SKM-1 (cell line): ENCODE measurements at regions not wholly inside any gene's neighbourhood (a gene's known extent, or its start where the extent isn't known, plus 50 kb on each side); places are given as distances from the start of the nearest gene placed in this dataset.
"Not testable (repeated sequence)": the region's sequence is repeated elsewhere in the genome, so short reads cannot be mapped to it uniquely, and the experiment has no call there.

Source experiments
- DNase-seq: peaks from one replicate; lab custom pipeline; 2025; ENCODE audit not compliant: unreplicated experiment; lab: John Stamatoyannopoulos, UW

DNA sequence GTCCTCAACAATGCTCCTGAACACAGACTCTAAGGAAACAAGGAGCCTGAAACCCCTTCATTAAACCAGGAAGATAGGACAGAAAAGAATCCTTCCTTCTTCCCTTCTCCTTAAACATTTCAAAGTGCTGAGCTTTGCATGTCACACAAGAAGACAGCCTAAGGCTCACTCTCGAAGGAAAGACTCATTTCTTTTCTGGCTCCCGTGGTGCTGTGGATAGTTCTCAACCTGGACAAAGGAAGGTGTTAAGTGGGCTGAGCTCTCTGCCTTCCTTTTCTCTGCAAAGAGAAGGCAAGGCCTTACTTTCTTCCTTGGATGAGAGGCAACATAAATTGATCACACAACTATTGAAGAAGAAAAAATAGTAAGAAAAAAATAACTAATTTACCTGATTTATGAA is 452.4 kb upstream of the DDI1 start:
- no peak for DNase-seq

DNA sequence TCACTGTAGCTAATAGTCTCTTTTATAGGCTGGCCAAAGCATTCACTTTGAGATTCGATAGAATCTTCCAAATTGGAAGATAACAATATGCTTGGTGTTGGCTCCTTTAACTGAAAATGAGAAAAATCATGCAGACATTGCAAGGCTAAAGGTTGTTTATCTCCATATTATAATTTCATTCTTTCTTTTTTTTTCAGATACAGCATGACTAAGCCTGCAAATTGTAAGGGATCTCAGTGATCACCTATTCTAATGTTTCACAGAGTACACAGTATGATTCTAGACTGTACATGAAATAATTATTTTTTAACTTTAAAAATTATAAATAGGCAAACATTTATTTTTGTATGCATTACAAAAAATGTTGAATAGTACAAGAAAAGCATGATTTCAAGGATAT is 451.7 kb upstream of the DDI1 start:
- no peak for DNase-seq

DNA sequence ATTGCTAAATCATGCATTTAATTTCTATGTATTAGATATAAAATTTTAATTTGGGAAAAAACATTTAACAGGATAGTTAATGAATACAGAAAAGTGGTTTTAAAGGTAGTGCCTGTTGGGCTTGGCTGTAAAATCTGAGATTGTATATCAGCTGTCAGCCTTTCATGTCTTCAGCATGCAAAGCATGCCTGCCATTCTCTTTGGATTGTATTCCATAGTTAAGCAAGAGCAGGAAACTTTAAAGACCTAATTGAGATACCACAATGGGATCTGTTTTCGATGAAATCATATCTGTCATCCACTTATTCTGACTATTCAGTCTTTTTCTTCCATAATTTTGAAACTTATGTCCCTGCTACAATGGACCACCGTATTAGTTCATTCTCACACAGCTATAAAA is 451.0 kb upstream of the DDI1 start:
- DNase-seq = no peak

DNA sequence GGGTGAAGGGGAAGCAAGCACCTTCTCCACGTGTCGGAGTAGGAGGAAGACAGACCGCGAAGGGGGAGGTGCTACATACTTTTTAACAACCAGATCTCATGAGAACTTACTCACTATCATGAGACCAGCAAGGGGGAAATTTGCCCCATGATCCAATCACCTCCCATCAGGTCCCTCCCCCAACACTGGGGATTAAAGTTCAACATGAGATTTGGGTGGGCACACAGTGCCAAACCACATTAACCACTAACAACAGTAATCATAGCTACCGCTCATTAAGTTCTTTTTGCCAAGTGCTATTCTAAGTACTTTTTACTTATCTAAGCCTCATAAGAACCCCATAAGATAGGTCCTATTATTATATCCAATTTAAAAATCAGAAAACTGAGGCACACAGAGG is 450.5 kb upstream of the DDI1 start:
- DNase-seq = no peak

DNA sequence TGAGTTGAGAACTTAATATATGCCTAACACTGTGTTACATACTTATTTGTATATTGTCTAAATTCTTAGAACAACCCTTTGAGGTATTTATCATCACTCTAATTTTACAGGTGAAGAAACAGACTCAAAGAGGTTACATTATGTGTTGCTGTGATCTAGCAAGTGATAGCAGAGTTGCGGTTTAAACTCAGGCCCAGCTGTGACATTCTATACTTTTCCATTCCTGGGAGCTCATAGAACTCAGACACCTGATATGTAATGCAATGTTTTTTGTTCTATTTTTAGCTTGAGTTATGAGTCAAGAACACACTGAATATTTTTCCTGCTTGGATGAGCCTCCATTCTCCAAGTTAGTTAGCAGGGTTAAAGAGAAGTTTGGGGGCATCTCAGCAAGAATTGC is 449.7 kb upstream of the DDI1 start:
- no peak for DNase-seq

DNA sequence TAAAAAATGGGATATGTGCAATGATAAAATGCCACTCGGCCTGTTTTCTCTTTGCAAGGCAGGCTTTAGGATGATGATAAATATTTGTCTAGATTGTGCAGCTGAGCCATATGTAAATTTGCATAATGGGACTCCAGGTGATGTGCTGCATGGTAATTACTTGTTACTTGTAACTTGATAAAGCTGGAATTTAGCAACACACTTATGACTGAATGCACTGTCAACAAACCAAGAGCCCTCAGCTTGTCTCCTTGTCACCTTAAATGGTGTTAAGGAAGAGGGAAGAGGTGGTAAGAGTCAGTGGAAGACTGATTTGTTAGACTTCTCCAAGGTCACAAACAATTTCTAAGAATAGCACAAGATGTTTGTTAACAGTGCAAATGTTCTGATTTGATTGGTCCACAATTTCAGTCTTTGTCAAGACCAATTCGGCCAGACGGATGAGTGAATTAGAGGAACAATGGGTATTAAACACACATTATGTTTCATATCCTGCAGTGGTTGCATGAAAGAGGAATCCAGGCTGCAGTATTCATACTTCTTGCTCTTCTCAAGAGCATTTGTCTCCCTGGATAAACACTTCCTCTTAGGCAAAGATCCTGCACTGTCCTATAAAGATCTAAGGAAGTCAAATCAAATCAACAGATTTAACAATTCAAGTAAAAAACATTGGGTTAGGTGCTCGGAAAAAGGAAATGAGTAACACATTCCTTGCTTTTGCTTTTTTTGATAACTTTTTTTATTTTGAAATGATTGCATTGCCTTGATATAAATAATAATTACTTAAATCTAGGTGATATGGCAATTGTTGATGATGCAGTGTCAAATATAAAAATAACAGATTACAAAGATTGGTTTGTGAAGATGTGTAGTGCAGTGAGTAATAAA is 448.3 kb upstream of the DDI1 start:
- DNase-seq = no peak

DNA sequence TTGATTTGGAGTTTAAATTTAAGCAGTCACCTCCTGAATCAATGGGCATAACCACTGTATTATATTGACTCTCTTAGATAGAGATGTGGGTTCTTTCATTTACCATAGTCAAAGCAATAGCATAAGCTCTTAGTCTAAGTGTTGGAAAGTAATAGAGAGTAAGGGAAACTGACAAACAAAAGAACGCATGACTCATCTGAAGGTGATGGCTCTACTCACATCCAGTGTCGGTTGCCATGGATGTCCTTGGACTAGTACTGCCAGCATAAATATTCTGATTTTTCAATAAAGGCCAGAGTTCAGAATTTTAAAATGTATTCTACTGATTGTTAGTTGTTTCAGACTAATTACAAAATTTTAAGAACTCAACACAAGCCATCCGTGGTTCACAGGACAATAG is 444.9 kb upstream of the DDI1 start:
- DNase-seq = no peak

DNA sequence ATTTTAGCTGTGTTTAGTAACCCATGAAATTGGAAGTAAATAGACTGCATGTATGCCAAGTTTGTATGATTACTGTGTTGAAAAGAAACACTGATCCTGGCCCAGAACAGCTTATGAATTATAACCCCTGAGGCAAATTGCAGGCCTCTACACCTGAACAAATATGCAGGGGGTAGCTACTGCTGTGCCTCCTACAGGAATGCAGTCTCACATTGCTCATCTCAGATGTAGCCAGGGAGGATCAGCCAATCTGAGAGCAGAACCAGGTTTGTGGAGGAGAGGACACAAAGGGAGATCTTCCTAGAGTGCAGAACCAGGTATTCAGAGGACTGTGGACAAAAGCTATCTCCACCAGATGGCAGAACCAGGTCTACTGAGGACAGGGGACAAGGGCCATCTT is 442.2 kb upstream of the DDI1 start:
- no peak for DNase-seq

DNA sequence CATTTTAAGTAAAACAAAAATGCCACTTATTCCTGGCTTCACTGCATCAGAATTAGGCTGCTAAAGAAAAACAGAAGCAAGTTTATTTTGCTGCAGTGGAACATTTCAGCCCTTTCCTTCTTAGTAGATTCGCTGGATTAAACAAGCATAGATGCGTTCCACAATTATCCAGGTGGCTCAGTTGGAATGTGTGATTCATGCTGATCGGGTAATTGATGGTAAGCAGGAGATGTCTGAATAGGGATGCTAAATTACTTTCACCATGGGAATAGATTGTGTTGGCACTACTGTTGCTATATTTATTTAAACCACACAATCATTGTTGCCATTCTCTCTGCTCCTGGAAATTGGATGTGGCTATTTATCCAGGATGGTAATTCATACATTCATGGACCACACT is 440.1 kb upstream of the DDI1 start:
- DNase-seq = no peak

DNA sequence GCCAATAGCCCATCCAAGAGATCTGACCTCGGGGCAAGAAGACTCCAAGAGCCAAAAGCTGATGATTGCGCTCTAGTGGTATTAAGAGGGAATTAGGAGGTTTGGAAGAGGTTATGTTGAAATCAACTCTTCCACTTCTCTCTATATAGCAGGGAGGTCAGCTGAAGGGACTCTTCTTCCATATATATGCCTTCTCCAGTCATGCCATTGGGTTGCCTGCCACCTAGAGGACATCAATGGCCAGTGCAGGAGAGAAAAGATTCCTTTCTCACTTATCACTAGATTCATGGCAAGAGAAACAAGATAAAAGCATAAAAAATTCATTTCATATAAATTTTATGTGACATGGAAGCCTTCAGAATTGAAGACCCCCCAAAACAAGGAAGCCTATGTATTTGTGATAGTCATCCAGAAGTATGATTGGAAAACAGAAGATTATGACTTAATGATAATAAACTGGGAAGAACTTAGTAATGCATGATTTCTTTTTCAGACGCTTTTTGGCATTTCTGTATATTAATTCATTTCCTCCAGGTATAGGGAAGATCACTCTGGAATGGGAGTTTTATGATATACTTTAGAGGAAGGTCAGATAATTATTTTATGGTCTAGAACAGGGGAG is 435.1 kb upstream of the DDI1 start:
- DNase-seq = peak; percentile 51

DNA sequence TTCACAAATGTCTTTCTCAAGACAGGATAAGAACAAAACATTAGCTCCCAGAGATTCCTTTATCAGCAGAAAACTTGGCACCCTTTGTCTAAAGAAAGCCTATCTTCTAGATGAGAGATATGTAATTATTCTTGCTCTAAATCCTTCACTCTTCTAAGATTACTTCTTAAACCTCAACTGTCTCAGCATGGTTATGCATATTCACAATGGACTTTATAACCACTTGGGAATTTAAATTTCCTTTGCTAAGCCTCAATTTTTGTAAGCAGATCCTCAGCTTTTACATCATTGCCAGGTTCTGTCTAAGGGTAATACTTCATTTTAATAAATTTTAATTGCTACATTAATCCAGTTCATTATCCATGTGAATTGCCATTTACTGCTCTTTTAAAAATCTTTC is 433.6 kb upstream of the DDI1 start:
- DNase-seq = no peak

DNA sequence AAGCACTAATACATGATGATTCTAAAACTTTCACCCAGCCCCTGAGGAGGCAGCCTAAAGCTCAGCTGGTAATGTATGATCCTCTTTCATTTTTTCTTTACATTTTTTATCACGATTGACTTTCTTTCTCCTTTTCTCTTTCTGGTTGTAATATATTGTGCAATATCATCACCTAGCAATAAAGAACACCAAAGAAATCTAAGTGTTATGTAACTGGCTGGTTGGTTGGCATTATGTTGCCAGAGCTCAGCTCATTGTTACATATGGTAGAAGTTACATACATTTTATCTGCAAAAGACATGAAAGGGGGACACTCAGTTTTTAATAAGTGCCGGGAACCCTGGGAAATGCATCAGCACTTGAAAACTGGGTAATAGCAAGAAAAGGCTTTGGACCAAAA is 432.1 kb upstream of the DDI1 start:
- DNase-seq = no peak

DNA sequence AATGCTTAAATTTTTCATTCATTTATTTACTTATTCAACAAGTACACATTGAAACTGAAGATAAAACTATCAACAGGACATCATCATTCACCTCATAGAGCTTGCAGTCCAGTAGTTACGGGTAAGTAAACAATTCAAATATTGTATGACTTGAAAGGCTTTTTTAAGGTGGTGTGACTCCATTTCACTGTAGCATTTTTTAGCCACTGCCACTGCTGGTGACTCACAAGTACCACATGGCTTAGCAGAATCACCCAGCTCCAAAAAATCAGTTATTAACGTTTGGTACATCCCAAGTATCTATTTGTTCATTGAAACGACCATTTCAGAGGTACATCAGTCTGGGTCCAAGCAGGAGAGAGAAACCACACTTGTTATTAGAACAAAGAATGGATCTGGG is 427.9 kb upstream of the DDI1 start:
- DNase-seq = no peak

DNA sequence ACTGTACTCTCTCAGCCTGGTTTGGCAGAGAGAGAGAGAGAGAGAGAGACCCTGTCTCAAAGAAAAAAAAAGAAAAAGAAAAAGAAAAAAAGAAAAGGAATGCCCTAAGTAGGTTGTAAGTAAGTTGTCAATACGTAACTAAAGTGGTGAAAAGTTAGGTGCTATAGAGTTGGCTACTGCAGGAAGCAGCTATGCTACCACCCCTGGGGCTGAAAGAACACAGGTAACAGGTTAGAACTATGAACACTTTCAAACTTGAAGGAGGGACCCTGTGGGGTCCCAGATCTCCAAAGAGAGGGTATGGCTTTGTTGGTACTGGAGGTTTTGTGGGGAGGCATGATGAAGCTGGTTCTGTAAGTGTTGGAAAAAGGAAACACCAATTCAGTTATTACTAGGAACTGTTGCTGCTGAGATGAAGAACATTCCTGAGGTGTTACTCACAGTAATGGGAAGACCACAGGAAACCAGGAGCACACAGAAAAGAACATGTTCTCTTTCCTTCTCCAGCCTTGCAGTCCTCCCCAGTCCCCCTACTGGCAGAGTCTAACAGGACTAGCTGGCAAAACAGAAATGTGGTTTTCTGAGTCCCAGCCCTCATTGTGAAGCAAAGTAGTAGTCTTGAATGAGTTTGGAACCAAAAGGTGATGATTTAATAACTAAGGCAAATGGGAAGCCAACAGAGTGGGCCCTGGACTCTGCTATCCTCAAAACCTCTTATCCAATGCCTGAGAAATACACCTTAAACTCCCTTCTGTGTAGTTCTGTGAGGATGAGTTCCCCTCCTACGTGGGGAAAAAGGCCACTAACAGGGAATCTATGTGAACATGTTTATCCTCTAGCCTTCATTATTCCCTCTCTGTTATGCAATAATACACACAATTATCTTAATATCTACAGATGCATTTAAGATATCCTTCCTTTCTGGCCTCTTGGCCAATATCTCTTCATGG is 427.0 kb upstream of the DDI1 start:
- DNase-seq = no peak

DNA sequence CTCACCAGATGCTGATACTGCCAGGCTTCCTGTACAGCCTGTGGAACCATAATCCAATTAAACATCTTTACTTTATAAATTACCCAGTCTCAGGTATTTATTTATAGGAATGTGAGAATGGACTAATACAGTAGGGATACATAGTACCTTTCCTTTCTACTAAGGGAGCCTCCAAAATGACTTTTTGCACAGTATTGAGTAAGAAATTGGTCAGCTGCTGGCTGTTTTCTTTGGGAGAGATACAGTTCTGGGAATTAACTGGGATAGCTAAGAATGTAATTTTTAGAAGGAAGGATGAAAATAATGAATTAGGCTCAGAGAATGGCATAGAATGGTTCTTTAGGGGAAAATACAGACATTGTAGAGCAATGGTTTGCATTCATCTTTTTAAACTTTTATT is 426.0 kb upstream of the DDI1 start:
- DNase-seq = no peak

DNA sequence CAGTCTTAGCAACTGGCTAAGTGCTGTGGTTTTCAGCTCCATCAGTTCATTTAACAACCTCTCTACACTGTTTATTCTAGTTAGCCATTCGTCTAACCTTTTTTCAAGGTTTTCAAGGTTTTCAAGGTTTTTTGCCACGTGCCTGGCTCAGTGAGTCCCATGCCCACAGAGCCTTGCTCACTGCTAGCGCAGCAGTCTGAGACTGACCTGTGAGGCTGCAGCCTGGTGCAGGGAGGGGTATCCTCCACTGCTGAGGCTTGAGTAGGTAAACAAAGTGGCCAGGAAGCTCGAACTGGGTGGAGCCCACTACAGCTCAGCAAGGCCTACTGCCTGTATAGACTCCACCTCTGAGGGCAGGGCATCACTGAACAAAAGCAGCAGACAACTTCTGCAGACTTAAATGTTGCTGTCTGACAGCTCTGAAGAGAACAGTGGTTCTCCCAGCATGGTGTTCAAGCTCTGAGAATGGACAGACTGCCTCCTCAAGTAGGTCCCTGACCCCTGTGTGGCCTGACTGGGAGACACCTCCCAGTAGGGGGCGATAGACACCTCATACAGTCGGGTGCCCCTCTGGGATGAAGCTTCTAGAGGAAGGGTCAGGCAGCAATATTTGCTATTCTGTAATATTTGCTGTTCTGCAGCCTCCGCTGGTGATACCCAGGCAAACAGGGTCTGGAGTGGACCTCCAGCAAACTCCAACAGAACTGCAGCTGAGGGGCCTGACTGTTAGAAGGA is 424.7 kb upstream of the DDI1 start:
- DNase-seq = not testable (repeated sequence)

DNA sequence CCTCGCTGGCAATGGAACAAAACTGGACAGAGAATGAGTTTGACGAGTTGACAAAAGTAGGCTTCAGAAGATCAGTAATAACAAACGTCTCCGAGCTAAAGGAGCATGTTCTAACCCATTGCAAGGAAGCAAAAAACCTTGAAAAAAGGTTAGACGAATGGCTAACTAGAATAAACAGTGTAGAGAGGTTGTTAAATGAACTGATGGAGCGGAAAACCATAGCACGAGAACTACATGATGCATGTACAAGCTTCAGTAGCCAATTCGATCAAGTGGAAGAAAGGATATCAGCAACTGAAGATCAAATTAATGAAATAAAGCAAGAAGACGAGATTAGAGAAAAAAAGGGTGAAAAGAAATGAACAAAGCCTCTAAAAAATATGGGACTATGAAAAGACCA is 424.0 kb upstream of the DDI1 start:
- not testable (repeated sequence) for DNase-seq

DNA sequence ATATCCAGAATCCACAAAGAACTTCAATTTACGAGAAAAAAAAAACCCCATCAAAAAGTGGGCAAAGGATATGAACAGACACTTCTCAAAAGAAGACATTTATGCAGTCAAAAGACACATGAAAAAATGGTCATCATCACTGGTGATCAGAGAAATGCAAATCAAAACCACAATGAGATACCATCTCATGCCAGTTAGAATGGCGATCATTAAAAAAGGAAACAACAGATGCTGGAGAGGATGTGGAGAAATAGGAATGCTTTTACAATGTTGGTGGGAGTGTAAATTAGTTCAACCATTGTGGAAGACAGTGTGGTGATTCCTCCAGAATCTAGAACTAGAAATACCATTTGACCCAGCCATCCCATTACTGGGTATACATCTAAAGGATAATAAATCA is 419.9 kb upstream of the DDI1 start:
- DNase-seq = not testable (repeated sequence)

DNA sequence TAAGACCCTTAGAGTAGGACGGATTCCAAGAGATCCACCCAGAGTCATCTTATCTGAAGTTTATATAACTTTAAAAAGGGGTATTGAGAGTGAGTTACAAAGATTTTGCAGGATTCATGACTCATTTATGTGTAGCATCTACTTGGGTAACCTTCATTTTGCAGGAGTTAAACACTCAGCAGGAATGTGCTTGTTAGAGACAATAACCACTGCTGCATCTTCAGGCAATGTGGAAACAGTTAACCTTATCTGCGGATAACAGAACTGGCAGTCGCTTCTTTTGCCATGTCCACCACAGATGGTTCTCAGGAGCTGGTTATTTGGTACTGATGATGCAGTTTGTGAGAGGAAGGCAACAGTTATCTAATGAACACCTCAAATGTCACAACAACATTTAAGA is 417.9 kb upstream of the DDI1 start:
- DNase-seq = no peak

DNA sequence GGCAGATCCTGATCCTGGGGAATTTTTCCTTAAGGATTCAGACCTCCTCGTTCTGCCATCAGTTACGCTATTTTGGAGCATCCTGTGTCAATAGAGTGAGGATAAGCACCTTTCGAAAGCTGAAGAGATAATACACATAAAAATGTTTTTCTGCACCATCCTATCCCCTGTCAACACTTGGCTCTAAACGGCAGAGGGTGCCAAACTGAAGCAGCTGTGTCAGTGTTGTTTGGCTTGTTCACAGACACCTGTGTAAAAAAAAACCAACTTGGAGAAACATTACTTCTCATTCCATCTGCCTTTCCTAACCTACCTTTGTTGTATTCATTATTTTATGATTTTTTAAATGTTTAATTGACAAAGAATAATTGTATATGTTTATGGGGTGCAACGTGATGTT is 417.0 kb upstream of the DDI1 start:
- DNase-seq = no peak

DNA sequence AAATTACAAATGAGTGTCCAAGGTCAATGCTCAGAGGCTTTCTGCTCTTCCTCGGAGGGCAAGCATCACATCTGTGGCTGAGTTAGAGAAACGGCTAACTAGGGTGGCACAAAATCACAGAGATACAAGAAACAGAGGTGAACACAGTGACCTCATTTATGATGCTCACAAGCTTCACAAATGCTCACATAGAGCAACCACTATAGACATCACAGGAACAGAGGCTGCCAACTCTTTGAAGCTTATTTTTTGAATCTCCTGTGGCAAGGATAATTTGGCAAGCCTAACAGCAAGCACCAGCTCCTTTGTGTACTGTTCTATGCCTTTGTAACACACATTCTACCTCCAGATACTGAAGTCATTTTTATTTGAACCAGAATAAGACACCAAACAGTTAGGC is 416.5 kb upstream of the DDI1 start:
- DNase-seq = no peak
